HCT116 (cell line): ENCODE measurements at regions not wholly inside any gene's neighbourhood (a gene's known extent, or its start where the extent isn't known, plus 50 kb on each side); places are given as distances from the start of the nearest gene placed in this dataset.

Experiments
- ATAC-seq: fragments of 200-7000 bp; cut with Tn5 transposase; 2 replicates; pipeline ENCODE4 v1.9.1; 2020; ENCODE audit warnings: mild to moderate bottlenecking, moderate library complexity
- BruUV-seq: library from RNA; stranded (reverse); fragments of 400-500 nt; replicated peaks from 2 replicates; lab custom pipeline; 2021; lab: Mats Ljungman, UMichigan
- CTCF ChIA-PET: fragments of 300-600 bp; sonication (Branson Sonifier 250); formaldehyde crosslinking; loops from one replicate; lab custom pipeline; 2021; ENCODE audit warnings: antibody characterized with exemption; lab: Charles Lee
- POLR2A ChIA-PET: fragments of 300-600, 350-600 bp; sonication (Branson Sonifier 250); formaldehyde crosslinking; loops from one replicate; lab custom pipeline; 2021; ENCODE audit warnings: antibody characterized with exemption; lab: Charles Lee
- RAD21 ChIA-PET, 2 experiments: fragments of 300-600 bp; sonication (Branson Sonifier 250); formaldehyde crosslinking; loops; one replicate each; lab custom pipeline; 2023; ENCODE audit warnings: low total read pairs in 2 of 2; ENCODE audit not compliant: uncharacterized antibody in 2 of 2, unreplicated experiment in 2 of 2, low non-redundant PET in 1 of 2; lab: Charles Lee
- DNase-seq: peaks from one replicate; pipeline ENCODE4 v3.0.0-alpha.2; 2010; ENCODE audit warnings: low read depth, low spot score
- H2AFZ ChIP-seq: fragments of 200-600 bp; shearing (Covaris generic), sonication (generic); 2 replicates; pipeline ENCODE4 v1.6.1; 2017; ENCODE audit warnings: low read depth, mixed run types, mixed read lengths, antibody characterized with exemption, low read length; ENCODE audit not compliant: poor library complexity, severe bottlenecking
- H3K27ac ChIP-seq: 2 replicates; pipeline ENCODE4 v1.5.1; 2012; ENCODE audit warnings: low read depth, low read length
- H3K27me3 ChIP-seq: fragments of 200-600 bp; sonication (generic); 2 replicates; pipeline ENCODE4 v1.6.1; 2016; ENCODE audit warnings: mixed run types, low read length, mixed read lengths; ENCODE audit not compliant: insufficient read depth
- H3K36me3 ChIP-seq, 2 experiments: fragments of 200-500 bp in 1 of 2; fragments of 200-600 bp in 1 of 2; sonication (Bioruptor generic) in 1 of 2; sonication (generic) in 1 of 2; 2 replicates each; pipeline versions ENCODE4 v1.5.1 to v1.6.1; 2014 to 2016; ENCODE audit warnings: low read length in 2 of 2, inconsistent platforms in 1 of 2, mixed read lengths in 1 of 2, mixed run types in 1 of 2; ENCODE audit not compliant: insufficient read depth in 2 of 2, control insufficient read depth in 1 of 2
- H3K4me1 ChIP-seq, 2 experiments: fragments of 200-600 bp in 1 of 2; sonication (generic) in 1 of 2; 2 replicates each; pipeline versions ENCODE4 v1.5.1 to v1.6.1; 2012 to 2017; ENCODE audit warnings: low read length in 2 of 2, inconsistent platforms in 1 of 2, mild to moderate bottlenecking in 1 of 2, mixed read lengths in 1 of 2, mixed run types in 1 of 2, moderate library complexity in 1 of 2; ENCODE audit not compliant: insufficient read depth in 2 of 2, control insufficient read depth in 1 of 2
- H3K4me2 ChIP-seq: fragments of 200-600 bp; sonication (generic); 2 replicates; pipeline ENCODE4 v1.6.1; 2017; ENCODE audit warnings: mixed run types, low read length, mixed read lengths
- H3K4me3 ChIP-seq, 2 experiments: fragments of 200-600 bp in 1 of 2; sonication (generic) in 1 of 2; replicated peaks in 1 of 2; 2 replicates each; pipeline ENCODE4 v1.5.1; 2011 to 2016; ENCODE audit warnings: low read length in 2 of 2, control low read depth in 1 of 2, low read depth in 1 of 2, mild to moderate bottlenecking in 1 of 2, mixed read lengths in 1 of 2, mixed run types in 1 of 2
- H3K79me2 ChIP-seq: fragments of 200-600 bp; sonication (generic); 2 replicates; pipeline ENCODE4 v1.6.1; 2017; ENCODE audit warnings: mild to moderate bottlenecking, mixed run types, low read length, moderate library complexity, mixed read lengths; ENCODE audit not compliant: insufficient read depth
- H3K9ac ChIP-seq: fragments of 200-600 bp; sonication (generic); 2 replicates; pipeline ENCODE4 v1.6.1; 2016; ENCODE audit warnings: low read length, mixed read lengths
- H3K9me2 ChIP-seq: fragments of 200-600 bp; sonication (generic), shearing (Covaris generic); 2 replicates; pipeline ENCODE4 v1.6.1; 2017; ENCODE audit warnings: mixed run types, mild to moderate bottlenecking, moderate library complexity; ENCODE audit not compliant: insufficient read depth
- H3K9me3 ChIP-seq, 2 experiments: fragments of 200-500 bp in 1 of 2; fragments of 200-600 bp in 1 of 2; sonication (Bioruptor generic) in 1 of 2; sonication (generic) in 1 of 2; 2 replicates each; pipeline ENCODE4 v1.6.1; 2014 to 2017; ENCODE audit warnings: low read length in 2 of 2, mixed read lengths in 2 of 2, inconsistent platforms in 1 of 2, low read depth in 1 of 2, mild to moderate bottlenecking in 1 of 2, mixed run types in 1 of 2, moderate library complexity in 1 of 2; ENCODE audit not compliant: control insufficient read depth in 1 of 2, insufficient read depth in 1 of 2
- H4K20me1 ChIP-seq: fragments of 200-600 bp; sonication (generic), shearing (Covaris generic); 2 replicates; pipeline ENCODE4 v1.6.1; 2017; ENCODE audit warnings: mixed run types, mild to moderate bottlenecking, moderate library complexity; ENCODE audit not compliant: insufficient read depth
- ATF3 ChIP-seq: IDR thresholded peaks from 2 replicates; pipeline ENCODE4 v1.6.1; 2012
- CEBPB ChIP-seq: IDR thresholded peaks from 2 replicates; pipeline ENCODE4 v1.6.1; 2012; ENCODE audit warnings: low read depth
- CTCF ChIP-seq, 3 experiments: fragments of 200-600 bp in 1 of 3; sonication (generic) in 1 of 3; IDR thresholded peaks in 2 of 3; conservative IDR thresholded peaks in 1 of 3; 2 replicates each; pipeline ENCODE4 v1.5.1; 2012 to 2017; ENCODE audit warnings: low read depth in 2 of 3, low read length in 2 of 3, antibody characterized with exemption in 1 of 3, borderline replicate concordance in 1 of 3, control low read depth in 1 of 3, mild to moderate bottlenecking in 1 of 3, mixed read lengths in 1 of 3, mixed run types in 1 of 3, moderate library complexity in 1 of 3; ENCODE audit not compliant: insufficient read depth in 1 of 3
- EGR1 ChIP-seq: IDR thresholded peaks from 2 replicates; pipeline ENCODE4 v1.6.1; 2012; ENCODE audit warnings: low read depth
- ELF1 ChIP-seq: IDR thresholded peaks from 2 replicates; pipeline ENCODE4 v1.6.1; 2012; ENCODE audit warnings: low read depth, borderline replicate concordance
- EZH2 ChIP-seq: fragments of 200-600 bp; sonication (generic); IDR thresholded peaks from 2 replicates; pipeline ENCODE4 v1.6.1; 2017; ENCODE audit warnings: antibody characterized with exemption, mixed run types
- EZH2phosphoT487 ChIP-seq: fragments of 200-600 bp; IDR thresholded peaks from 2 replicates; pipeline ENCODE4 v1.6.1; 2018; ENCODE audit warnings: antibody characterized with exemption, borderline replicate concordance
- FOSL1 ChIP-seq: IDR thresholded peaks from 2 replicates; pipeline ENCODE4 v1.6.1; 2012; ENCODE audit warnings: low read depth
- JUND ChIP-seq: IDR thresholded peaks from 2 replicates; pipeline ENCODE4 v1.6.1; 2012
- POLR2A ChIP-seq: IDR thresholded peaks from 2 replicates; pipeline ENCODE4 v1.7.0; 2011; ENCODE audit warnings: borderline replicate concordance; ENCODE audit not compliant: insufficient read depth, insufficient read length; ENCODE audit errors: extremely low read depth
- POLR2AphosphoS5 ChIP-seq: IDR thresholded peaks from 2 replicates; pipeline ENCODE4 v1.6.1; 2011; ENCODE audit warnings: mild to moderate bottlenecking, low read depth, low read length, moderate library complexity
- RAD21 ChIP-seq: IDR thresholded peaks from 2 replicates; pipeline ENCODE4 v1.6.1; 2012; ENCODE audit warnings: low read depth, mild to moderate bottlenecking
- SIN3A ChIP-seq: IDR thresholded peaks from 2 replicates; pipeline ENCODE4 v1.6.1; 2012; ENCODE audit warnings: low read depth
- SP1 ChIP-seq: IDR thresholded peaks from 2 replicates; pipeline ENCODE4 v1.6.1; 2012; ENCODE audit warnings: low read depth
- TCF7L2 ChIP-seq: IDR thresholded peaks from 2 replicates; pipeline ENCODE4 v1.7.0; 2011; ENCODE audit warnings: borderline replicate concordance, inconsistent platforms; ENCODE audit not compliant: insufficient read depth, insufficient read length; ENCODE audit errors: extremely low read depth
- YY1 ChIP-seq: IDR thresholded peaks from 2 replicates; pipeline ENCODE4 v1.6.1; 2011; ENCODE audit warnings: low read length, low read depth, moderate library complexity, mild to moderate bottlenecking; ENCODE audit not compliant: insufficient replicate concordance; ENCODE audit errors: extremely low read depth
- ZNF274 ChIP-seq: fragments of 200-500 bp; sonication (Bioruptor generic); IDR thresholded peaks from 2 replicates; pipeline ENCODE4 v1.6.1; 2014; ENCODE audit warnings: mild to moderate bottlenecking, low read depth, low read length, inconsistent platforms
- intact Hi-C: fragments of 100-400 bp; cut with micrococcal nuclease; formaldehyde crosslinking; loops from 2 replicates; pipeline ENCODE4 v1.10.0; 2022
- TF ChIP-seq, protein P1 (sequence below): IDR thresholded peaks from 2 replicates; pipeline ENCODE4 v1.6.1; 2012
- TF ChIP-seq, protein P2 (sequence below): IDR thresholded peaks from 2 replicates; pipeline ENCODE4 v1.6.1; 2012; ENCODE audit warnings: low read depth

- H3K4me2 ChIP-seq = no peak overlapping the region
- BruUV-seq = no TSS peak
- no peaks in the 10 kb centered on the region for H3K36me3 ChIP-seq
- intact Hi-C loops = no loop called here
- H3K9ac ChIP-seq = no peak overlapping the region
- no peak overlapping the region for H3K4me3 ChIP-seq
- H3K4me1 ChIP-seq = no peaks in the 10 kb centered on the region
- H3K9me3 ChIP-seq = peaks cover 8 to 9% of the 10 kb centered on the region in 2 experiments; a peak in 2 of 4 replicates
- ChIA-PET POLR2A (no interaction called here), CTCF (no interaction called here), RAD21 (no interaction called here)
- H3K9me2 ChIP-seq = no peaks in the 10 kb centered on the region
- no peak for DNase-seq
- no peak overlapping the region for H2AFZ ChIP-seq
- no peak for ATAC-seq
- no peaks in the 10 kb centered on the region for H4K20me1 ChIP-seq
- H3K79me2 ChIP-seq = no peaks in the 10 kb centered on the region
- TF ChIP-seq EZH2 (no peak), FOSL1 (no peak), ZNF274 (no peak), CEBPB (no peak), SP1 (no peak), JUND (no peak), TCF7L2 (no peak), EGR1 (no peak), ATF3 (no peak), EZH2phosphoT487 (no peak), YY1 (no peak), SIN3A (no peak), CTCF (IDR thresholded peaks at IDR 0.05 in 2 of 3, conservative IDR thresholded peaks at IDR 0.05 in 1 of 3; ENCODE audit: borderline replicate concordance in 1 of 3, insufficient read depth in 1 of 3, low read depth in 2 of 3, low read length in 2 of 3) (no peak), RAD21 (no peak), POLR2AphosphoS5 (no peak), POLR2A (no peak), ELF1 (no peak)
- TF ChIP-seq, protein P1, sequence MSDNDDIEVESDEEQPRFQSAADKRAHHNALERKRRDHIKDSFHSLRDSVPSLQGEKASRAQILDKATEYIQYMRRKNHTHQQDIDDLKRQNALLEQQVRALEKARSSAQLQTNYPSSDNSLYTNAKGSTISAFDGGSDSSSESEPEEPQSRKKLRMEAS = no peak
- TF ChIP-seq, protein P2, sequence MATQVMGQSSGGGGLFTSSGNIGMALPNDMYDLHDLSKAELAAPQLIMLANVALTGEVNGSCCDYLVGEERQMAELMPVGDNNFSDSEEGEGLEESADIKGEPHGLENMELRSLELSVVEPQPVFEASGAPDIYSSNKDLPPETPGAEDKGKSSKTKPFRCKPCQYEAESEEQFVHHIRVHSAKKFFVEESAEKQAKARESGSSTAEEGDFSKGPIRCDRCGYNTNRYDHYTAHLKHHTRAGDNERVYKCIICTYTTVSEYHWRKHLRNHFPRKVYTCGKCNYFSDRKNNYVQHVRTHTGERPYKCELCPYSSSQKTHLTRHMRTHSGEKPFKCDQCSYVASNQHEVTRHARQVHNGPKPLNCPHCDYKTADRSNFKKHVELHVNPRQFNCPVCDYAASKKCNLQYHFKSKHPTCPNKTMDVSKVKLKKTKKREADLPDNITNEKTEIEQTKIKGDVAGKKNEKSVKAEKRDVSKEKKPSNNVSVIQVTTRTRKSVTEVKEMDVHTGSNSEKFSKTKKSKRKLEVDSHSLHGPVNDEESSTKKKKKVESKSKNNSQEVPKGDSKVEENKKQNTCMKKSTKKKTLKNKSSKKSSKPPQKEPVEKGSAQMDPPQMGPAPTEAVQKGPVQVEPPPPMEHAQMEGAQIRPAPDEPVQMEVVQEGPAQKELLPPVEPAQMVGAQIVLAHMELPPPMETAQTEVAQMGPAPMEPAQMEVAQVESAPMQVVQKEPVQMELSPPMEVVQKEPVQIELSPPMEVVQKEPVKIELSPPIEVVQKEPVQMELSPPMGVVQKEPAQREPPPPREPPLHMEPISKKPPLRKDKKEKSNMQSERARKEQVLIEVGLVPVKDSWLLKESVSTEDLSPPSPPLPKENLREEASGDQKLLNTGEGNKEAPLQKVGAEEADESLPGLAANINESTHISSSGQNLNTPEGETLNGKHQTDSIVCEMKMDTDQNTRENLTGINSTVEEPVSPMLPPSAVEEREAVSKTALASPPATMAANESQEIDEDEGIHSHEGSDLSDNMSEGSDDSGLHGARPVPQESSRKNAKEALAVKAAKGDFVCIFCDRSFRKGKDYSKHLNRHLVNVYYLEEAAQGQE = no peak
- no peak overlapping the region for H3K27ac ChIP-seq
- no peaks in the 10 kb centered on the region for H3K27me3 ChIP-seq
Observed at GRCh38 chr4:63898961-63899360, 510.3 kb downstream of the TECRL start.
